ENCODE measurements at regions not wholly inside any gene's neighbourhood (a gene's known extent, or its start where the extent isn't known, plus 50 kb on each side); places are given as distances from the start of the nearest gene placed in this dataset.

DNA sequence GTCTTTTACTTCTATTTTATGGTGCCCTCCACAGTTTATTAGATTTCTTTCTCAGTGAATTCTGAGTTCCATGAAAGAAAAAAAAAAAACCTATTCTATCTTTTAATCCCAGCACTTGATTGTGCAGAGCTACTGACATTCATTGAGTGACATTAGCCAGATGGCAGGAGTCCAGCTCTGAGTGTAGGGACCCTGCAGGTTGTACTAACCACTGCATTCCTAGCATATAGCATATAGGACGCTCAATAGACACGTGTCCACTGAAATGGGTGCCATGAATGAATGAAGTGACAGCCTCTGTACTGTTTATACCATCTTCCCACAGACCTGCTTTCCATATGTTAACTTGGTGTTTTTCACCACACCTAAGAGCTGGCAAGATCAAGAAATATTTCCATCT lies 206.3 kb downstream of the RAP2A start (continued):
- TF ChIP-seq ZNF462 (CRISPR knock-in tag; IDR thresholded peaks at IDR 0.05) = no peak
- TF ChIP-seq POLR2AphosphoS5 (IDR thresholded peaks at IDR 0.05; ENCODE audit: low read depth) = no peak
- TF ChIP-seq, protein P1, sequence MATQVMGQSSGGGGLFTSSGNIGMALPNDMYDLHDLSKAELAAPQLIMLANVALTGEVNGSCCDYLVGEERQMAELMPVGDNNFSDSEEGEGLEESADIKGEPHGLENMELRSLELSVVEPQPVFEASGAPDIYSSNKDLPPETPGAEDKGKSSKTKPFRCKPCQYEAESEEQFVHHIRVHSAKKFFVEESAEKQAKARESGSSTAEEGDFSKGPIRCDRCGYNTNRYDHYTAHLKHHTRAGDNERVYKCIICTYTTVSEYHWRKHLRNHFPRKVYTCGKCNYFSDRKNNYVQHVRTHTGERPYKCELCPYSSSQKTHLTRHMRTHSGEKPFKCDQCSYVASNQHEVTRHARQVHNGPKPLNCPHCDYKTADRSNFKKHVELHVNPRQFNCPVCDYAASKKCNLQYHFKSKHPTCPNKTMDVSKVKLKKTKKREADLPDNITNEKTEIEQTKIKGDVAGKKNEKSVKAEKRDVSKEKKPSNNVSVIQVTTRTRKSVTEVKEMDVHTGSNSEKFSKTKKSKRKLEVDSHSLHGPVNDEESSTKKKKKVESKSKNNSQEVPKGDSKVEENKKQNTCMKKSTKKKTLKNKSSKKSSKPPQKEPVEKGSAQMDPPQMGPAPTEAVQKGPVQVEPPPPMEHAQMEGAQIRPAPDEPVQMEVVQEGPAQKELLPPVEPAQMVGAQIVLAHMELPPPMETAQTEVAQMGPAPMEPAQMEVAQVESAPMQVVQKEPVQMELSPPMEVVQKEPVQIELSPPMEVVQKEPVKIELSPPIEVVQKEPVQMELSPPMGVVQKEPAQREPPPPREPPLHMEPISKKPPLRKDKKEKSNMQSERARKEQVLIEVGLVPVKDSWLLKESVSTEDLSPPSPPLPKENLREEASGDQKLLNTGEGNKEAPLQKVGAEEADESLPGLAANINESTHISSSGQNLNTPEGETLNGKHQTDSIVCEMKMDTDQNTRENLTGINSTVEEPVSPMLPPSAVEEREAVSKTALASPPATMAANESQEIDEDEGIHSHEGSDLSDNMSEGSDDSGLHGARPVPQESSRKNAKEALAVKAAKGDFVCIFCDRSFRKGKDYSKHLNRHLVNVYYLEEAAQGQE (IDR thresholded peaks at IDR 0.05; ENCODE audit: unreplicated experiment) = no peak
- TF ChIP-seq NANOG (IDR thresholded peaks at IDR 0.05; ENCODE audit: borderline replicate concordance) = no peak

DNA sequence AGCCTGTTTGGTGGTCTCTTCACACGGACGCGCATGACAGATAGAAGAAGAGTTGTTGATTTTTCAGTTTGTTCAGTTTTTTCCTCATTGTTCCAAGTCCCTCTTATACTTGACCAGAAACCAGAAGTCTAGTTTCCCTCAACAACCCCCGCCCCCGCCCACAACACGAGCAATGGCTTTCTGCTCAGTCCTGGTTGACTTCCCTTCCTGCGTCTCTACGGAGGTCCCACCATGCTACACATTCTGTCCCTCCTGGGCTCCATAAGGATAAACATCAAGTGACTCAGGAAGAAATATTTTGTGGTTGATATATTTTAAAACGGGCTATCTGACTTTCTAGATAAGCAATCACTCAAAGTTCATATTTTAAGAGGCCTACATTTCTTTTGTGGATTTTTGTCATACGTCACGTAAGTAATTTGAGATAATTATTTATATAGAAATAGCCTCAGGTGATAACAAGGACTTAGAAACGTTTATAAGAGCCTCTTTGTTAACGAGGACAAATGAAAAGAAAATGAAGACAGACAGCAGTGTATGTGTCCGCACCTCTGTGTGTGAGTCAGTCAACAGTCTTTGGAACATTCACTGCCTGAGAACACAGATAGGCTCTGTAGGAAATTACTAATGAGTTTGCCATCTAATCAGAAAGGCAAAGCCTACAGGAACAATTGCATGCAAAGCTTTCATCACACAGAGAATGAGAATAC lies 214.4 kb downstream of the RAP2A start:
- Mint-ChIP-seq H3K36me3 (ENCODE audit: low read depth) (no peaks in the 10 kb centered on the region), H3K4me3 (no peak overlapping the region), H3K27ac (no peak overlapping the region), H3K4me1 (peaks cover 29% of the 10 kb centered on the region), H3K27me3 (ENCODE audit: insufficient read depth, low read depth, poor library complexity) (peaks cover 2% of the 10 kb centered on the region), H3K9me3 (no peaks in the 10 kb centered on the region; the same call in 2 of the 3 replicates)
- H4K20me1 ChIP-seq (replicated peaks; ENCODE audit: insufficient read depth) = no peaks in the 10 kb centered on the region
- H2AFZ ChIP-seq = peak overlapping the region; percentile 38; the same call in 1 of the 2 replicates
- H3K4me2 ChIP-seq = no peak overlapping the region; the same call in 1 of the 2 replicates
- TF ChIP-seq ZNF114 (CRISPR knock-in tag; IDR thresholded peaks at IDR 0.05) (no peak), EZH2phosphoT487 (IDR thresholded peaks at IDR 0.05; ENCODE audit: unreplicated experiment) (no peak), NANOG (IDR thresholded peaks at IDR 0.05; ENCODE audit: borderline replicate concordance) (no peak), POLR2AphosphoS5 (IDR thresholded peaks at IDR 0.05; ENCODE audit: low read depth) (no peak)
- TF ChIP-seq, protein P2, sequence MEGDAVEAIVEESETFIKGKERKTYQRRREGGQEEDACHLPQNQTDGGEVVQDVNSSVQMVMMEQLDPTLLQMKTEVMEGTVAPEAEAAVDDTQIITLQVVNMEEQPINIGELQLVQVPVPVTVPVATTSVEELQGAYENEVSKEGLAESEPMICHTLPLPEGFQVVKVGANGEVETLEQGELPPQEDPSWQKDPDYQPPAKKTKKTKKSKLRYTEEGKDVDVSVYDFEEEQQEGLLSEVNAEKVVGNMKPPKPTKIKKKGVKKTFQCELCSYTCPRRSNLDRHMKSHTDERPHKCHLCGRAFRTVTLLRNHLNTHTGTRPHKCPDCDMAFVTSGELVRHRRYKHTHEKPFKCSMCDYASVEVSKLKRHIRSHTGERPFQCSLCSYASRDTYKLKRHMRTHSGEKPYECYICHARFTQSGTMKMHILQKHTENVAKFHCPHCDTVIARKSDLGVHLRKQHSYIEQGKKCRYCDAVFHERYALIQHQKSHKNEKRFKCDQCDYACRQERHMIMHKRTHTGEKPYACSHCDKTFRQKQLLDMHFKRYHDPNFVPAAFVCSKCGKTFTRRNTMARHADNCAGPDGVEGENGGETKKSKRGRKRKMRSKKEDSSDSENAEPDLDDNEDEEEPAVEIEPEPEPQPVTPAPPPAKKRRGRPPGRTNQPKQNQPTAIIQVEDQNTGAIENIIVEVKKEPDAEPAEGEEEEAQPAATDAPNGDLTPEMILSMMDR (conservative IDR thresholded peaks at IDR 0.05; ENCODE audit: low read depth in 2 of 2) = no peak
- H3K27me3 ChIP-seq (ENCODE audit: insufficient read depth) = no peaks in the 10 kb centered on the region
- H3K9me2 ChIP-seq (ENCODE audit: insufficient read depth) = peaks cover 21% of the 10 kb centered on the region; the same call in 1 of the 2 replicates
- H3K4me3 ChIP-seq = no peak overlapping the region
- ATAC-seq (no peak), DNase-seq (ENCODE audit: low spot score) (no peak)
- H3F3A ChIP-seq (replicated peaks; ENCODE audit: low read depth) = no peaks in the 10 kb centered on the region
- H3K27ac ChIP-seq (ENCODE audit: low read depth) = no peak overlapping the region
- no peaks in the 10 kb centered on the region for H3K36me3 ChIP-seq (ENCODE audit: insufficient read depth)
- no peaks in the 10 kb centered on the region for H3K79me2 ChIP-seq (replicated peaks; ENCODE audit: insufficient read depth)
- peaks cover 16% of the 10 kb centered on the region for H3K4me1 ChIP-seq (ENCODE audit: insufficient read depth)
